A673 (cell line): ENCODE measurements at regions not wholly inside any gene's neighbourhood (a gene's known extent, or its start where the extent isn't known, plus 50 kb on each side); places are given as distances from the start of the nearest gene placed in this dataset.
A peak's percentile ranks its signal among the peaks of the same experiment; 100 is the strongest.

Source experiments
- BruUV-seq: library from RNA; stranded (reverse); fragments of 400-500 nt; replicated peaks from 2 replicates; lab custom pipeline; 2021; lab: Mats Ljungman, UMichigan
- CTCF ChIA-PET: fragments of 300-600 bp; sonication (Branson Sonifier 250); formaldehyde crosslinking; loops from one replicate; lab custom pipeline; 2022; ENCODE audit warnings: antibody characterized with exemption; lab: Charles Lee
- POLR2A ChIA-PET: fragments of 300-600 bp; sonication (Branson Sonifier 250); formaldehyde crosslinking; loops from one replicate; lab custom pipeline; 2022; ENCODE audit warnings: antibody characterized with exemption; ENCODE audit not compliant: low non-redundant PET; lab: Charles Lee
- DNase-seq: peaks from one replicate; pipeline ENCODE4 v3.0.0-alpha.2; 2015; ENCODE audit warnings: low spot score
- H3K27ac ChIP-seq: fragments of 200-600 bp; sonication (generic); 2 replicates; pipeline ENCODE4 v1.5.1; 2016; ENCODE audit warnings: mixed run types, low read depth, mild to moderate bottlenecking, mixed read lengths, antibody characterized with exemption, low read length; ENCODE audit not compliant: poor library complexity, severe bottlenecking
- H3K27me3 ChIP-seq: fragments of 200-600 bp; sonication (generic); replicated peaks from 2 replicates; pipeline ENCODE4 v1.6.1; 2017; ENCODE audit warnings: mixed run types, low read depth, mild to moderate bottlenecking, mixed read lengths, antibody characterized with exemption, low read length; ENCODE audit not compliant: insufficient read depth, poor library complexity
- H3K36me3 ChIP-seq: fragments of 200-600 bp; sonication (generic); 2 replicates; pipeline ENCODE4 v1.6.1; 2016; ENCODE audit warnings: mixed run types, mild to moderate bottlenecking, mixed read lengths, antibody characterized with exemption, low read length; ENCODE audit not compliant: insufficient read depth, poor library complexity, severe bottlenecking
- H3K4me1 ChIP-seq: fragments of 200-600 bp; sonication (generic); 2 replicates; pipeline ENCODE4 v1.6.1; 2017; ENCODE audit warnings: mixed run types, mild to moderate bottlenecking, mixed read lengths, antibody characterized with exemption, low read length; ENCODE audit not compliant: insufficient read depth, poor library complexity, severe bottlenecking
- H3K4me3 ChIP-seq: fragments of 200-600 bp; sonication (generic); 2 replicates; pipeline ENCODE4 v1.5.1; 2016; ENCODE audit warnings: low read depth, mixed run types, mild to moderate bottlenecking, mixed read lengths, low read length; ENCODE audit not compliant: poor library complexity, severe bottlenecking
- H3K9me3 ChIP-seq: fragments of 200-600 bp; sonication (generic); 2 replicates; pipeline ENCODE4 v1.6.1; 2016; ENCODE audit warnings: mixed run types, low read depth, mild to moderate bottlenecking, mixed read lengths, antibody characterized with exemption, low read length; ENCODE audit not compliant: poor library complexity, severe bottlenecking
- EZH2 ChIP-seq: fragments of 200-600 bp; sonication (generic); IDR thresholded peaks from 2 replicates; pipeline ENCODE4 v1.6.1; 2017; ENCODE audit warnings: borderline replicate concordance, low read depth, mild to moderate bottlenecking, mixed read lengths, antibody characterized with exemption, low read length; ENCODE audit not compliant: poor library complexity, severe bottlenecking
- intact Hi-C: fragments of 100-400 bp; cut with micrococcal nuclease; formaldehyde crosslinking; loops from one replicate; pipeline ENCODE4 v1.10.0; 2022; ENCODE audit not compliant: unreplicated experiment
- TF ChIP-seq, protein P1 (sequence below): fragments of 300-800, 200-600 bp; sonication (generic); conservative IDR thresholded peaks from 2 replicates; pipeline ENCODE4 v1.5.1; 2017; ENCODE audit warnings: low read depth, mild to moderate bottlenecking, antibody characterized with exemption, low read length, moderate library complexity, mixed read lengths

DNA sequence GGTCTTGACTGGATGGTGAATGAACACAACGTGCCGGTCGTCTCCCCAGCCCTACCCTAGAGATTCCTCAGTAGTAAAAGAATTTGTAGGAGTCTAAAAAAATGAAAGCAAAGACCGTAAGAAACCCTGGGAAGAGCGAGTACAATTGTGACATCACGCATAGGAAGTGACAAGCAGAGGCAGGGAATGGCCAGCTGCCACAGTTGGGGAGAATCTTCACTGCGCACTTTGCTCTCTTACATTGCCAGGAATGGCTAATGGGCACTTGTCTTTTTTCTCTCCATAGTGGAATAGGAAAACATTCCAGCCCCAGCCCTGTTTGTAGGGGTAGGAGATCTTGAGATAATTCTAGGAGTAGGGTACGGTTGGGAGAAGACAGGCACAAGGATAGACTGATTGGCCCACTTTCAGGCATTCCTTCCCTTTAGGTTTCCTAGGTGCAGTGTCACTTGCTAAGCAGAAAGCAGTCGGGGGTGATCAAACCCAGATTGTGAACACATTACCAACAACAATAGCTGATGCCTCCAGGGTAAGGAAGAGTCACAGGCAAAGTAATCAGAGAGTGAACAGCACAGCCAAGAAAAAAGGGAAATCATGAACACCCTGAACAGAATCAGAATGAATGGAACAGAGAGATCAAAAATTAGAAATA, 302.7 kb downstream of the MAN2A1 start:
- Histone ChIP-seq H3K27me3 (no peaks in the 10 kb centered on the region), H3K9me3 (no peaks in the 10 kb centered on the region), H3K4me1 (peaks cover 19% of the 10 kb centered on the region), H3K27ac (no peak overlapping the region), H3K4me3 (no peak overlapping the region), H3K36me3 (no peaks in the 10 kb centered on the region)
- no peak for TF ChIP-seq EZH2
- TF ChIP-seq, protein P1, sequence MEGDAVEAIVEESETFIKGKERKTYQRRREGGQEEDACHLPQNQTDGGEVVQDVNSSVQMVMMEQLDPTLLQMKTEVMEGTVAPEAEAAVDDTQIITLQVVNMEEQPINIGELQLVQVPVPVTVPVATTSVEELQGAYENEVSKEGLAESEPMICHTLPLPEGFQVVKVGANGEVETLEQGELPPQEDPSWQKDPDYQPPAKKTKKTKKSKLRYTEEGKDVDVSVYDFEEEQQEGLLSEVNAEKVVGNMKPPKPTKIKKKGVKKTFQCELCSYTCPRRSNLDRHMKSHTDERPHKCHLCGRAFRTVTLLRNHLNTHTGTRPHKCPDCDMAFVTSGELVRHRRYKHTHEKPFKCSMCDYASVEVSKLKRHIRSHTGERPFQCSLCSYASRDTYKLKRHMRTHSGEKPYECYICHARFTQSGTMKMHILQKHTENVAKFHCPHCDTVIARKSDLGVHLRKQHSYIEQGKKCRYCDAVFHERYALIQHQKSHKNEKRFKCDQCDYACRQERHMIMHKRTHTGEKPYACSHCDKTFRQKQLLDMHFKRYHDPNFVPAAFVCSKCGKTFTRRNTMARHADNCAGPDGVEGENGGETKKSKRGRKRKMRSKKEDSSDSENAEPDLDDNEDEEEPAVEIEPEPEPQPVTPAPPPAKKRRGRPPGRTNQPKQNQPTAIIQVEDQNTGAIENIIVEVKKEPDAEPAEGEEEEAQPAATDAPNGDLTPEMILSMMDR, result no peak
- no peak for DNase-seq
- BruUV-seq, result no TSS peak
- intact Hi-C loops, result no loop called here
- CTCF ChIA-PET, result no interaction called here
- POLR2A ChIA-PET, result no interaction called here

DNA sequence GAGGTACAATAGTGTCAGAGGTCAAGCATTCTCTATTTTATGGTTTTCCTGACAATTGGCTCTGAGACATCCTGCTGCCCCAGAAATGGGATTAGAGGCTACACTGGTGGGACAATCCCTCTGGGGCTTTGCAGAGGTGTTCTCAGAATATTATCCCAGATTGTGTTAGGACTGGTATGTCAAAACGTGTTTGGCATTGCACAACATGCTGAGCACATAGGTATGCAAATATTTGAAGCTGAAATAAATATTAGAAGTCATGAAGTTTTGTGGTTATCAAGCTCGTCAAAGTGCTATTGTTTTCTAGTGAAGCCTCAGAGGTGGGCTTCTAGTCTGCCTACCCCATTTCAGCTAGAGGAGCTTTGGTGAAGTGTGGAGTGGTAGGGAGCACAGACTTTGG, 304.4 kb downstream of the MAN2A1 start:
- intact Hi-C loops, result no loop called here

DNA sequence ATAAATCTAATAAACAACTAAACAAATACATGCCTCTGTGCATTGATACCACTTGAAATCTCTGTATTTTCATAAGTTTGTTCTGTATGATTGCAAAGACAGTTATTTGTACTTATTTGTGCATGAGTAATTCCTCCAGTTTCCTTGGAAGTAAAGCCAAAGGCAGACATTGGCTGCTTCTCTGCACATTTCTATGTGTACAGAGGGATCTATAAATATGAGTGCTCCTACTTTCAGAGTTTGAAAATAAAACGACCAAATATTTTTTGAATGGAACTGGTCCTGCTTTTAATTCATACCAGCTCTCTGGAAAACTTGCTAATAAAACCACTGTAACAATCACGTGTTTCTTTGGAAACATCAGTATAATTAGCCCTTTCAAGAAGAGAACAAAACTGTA, 306.5 kb downstream of the MAN2A1 start:
- ChIA-PET CTCF (no interaction called here), POLR2A (no interaction called here)
- Histone ChIP-seq H3K36me3 (no peaks in the 10 kb centered on the region), H3K4me3 (no peak overlapping the region), H3K27me3 (no peaks in the 10 kb centered on the region), H3K27ac (peak overlapping the region; percentile 44), H3K9me3 (peaks cover 6% of the 10 kb centered on the region), H3K4me1 (peaks cover 49% of the 10 kb centered on the region)
- intact Hi-C loops, result no loop called here
- DNase-seq, result no peak
- TF ChIP-seq, protein P1, result no peak
- no peak for TF ChIP-seq EZH2
- no TSS peak for BruUV-seq

More for the DNA sequence above, 304.4 kb downstream of the MAN2A1 start:
- CTCF ChIA-PET, result no interaction called here
- TF ChIP-seq, protein P1, result no peak
- no peak for TF ChIP-seq EZH2
- H3K27ac ChIP-seq, result no peak overlapping the region
- no peak for DNase-seq
- H3K4me3 ChIP-seq, result no peak overlapping the region
- H3K4me1 ChIP-seq, result peaks cover 32% of the 10 kb centered on the region
- POLR2A ChIA-PET, result no interaction called here
- no peaks in the 10 kb centered on the region for H3K27me3 ChIP-seq
- H3K36me3 ChIP-seq, result no peaks in the 10 kb centered on the region
- no TSS peak for BruUV-seq
- H3K9me3 ChIP-seq, result peaks cover 6% of the 10 kb centered on the region
